HT1080 (cell line): ENCODE measurements at regions not wholly inside any gene's neighbourhood (a gene's known extent, or its start where the extent isn't known, plus 50 kb on each side); places are given as distances from the start of the nearest gene placed in this dataset.
A peak's percentile ranks its signal among the peaks of the same experiment; 100 is the strongest.

ENCODE experiments used
- DNase-seq: peaks from one replicate; pipeline ENCODE4 v3.0.0-alpha.2; 2015; ENCODE audit warnings: low read depth

DNA sequence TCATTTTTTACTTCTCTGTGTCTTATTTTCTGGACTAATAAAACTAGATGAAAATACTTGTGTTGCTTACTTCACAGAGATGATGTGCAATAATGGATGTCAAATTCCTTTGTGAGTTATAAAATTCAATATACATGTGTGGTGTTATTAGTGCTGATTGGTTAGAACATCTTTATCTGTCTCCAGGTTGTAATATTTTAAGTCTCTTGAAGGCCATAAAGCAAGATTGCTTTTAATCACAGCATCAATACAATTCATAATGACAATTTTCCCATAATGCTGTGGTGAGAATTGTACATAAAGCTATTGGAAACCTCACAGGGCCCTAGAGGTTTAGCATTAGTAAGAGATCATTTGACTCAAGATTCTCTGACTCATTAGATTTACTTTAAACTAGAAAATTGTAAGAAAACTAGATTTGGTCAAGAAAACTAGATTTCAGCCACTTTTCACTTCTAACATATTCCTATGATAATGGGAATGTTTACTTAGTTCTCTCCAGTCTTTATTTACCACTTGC is 963.7 kb downstream of the REEP3 start:
- no peak for DNase-seq

DNA sequence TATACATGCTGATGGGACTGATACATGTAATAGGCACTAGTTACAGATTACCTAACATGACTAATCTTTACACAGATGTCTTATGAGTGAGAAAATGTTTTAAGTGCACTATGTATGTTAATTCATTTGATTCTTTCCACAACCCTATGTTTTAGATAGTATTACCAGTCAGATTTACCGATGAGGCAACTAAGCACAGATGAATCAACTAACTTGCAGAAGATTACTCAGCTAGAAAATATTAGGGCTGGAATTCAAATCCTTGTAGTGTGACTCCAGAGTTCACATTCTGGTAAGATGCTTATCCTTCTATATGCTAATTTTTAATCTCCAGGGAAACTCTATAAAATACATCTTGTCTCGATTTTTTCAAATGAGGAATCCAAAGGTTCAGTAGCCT is 964.9 kb downstream of the REEP3 start:
- DNase-seq, result peak; percentile 42

DNA sequence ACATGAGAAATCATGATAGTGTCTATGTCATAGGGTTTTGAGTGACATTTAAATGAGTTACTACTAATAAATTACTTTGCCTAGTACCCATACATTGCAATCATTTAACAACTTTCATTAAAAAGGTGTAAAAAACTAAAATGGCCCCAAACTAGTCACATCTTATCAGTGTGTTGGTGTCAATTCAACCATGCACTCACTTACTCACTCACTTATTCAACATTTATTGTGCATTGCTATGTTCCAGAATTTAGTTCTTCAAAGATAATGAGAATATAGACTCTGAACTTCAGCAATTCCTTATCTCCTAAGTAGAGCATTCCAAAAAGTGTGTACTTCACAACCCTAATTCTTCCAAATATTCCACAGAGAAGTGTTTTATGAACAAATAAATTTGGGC is 965.7 kb downstream of the REEP3 start:
- DNase-seq, result no peak

DNA sequence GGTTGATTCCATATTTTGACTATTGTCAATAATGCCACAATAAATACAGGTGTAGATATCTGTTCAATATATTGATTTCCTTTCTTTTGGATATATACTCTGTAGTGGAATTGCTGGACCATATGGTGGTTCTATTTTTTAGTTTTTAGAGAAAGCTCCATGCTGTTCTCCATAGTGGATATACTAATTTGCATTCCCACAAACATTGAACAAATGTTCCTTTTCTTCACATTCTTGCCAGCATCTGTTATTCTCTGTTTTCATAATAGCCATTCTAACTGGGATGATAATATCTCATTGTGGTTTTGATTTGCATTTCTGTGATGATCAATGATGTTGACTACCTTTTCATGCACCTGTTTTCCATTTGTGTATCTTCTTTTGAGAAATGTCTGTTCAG is 973.7 kb downstream of the REEP3 start:
- no peak for DNase-seq

DNA sequence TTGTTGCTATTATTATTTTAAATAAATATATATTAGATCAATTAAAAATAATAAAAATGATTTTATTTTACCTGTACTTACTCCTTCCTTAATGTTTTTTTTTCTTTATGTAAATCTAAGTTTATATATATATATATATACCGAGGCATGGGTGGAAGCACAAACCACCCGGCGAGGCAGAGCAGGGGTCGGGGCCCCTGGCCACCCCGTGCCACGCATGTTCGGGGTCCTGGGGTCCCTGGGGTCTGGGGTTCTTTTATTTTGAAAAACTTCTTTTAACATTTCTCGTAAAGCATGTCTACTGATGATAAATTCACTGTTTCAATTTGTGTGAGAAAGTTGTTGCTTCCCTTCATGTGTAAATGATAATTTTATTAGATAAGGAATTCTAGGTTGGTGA is 976.1 kb downstream of the REEP3 start:
- no peak for DNase-seq

DNA sequence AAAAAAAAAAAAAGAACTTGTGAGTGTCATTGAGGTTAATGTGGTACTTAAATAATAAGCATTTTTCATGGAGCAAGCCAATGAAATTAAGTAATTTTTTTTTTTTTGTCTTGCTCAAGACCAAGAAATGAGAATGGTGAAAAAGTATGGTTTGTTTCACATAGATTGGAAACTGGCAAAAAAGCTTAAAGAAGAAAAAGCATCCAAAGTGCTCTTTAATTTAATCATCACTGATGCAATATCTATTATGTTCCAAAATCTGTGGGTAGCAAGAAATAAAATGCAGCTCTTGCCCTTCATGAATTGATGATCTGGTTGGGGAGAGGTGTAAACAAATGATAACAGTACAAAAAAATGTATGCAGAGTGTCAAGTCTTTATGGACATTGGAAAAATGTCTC is 980.6 kb downstream of the REEP3 start:
- no peak for DNase-seq

DNA sequence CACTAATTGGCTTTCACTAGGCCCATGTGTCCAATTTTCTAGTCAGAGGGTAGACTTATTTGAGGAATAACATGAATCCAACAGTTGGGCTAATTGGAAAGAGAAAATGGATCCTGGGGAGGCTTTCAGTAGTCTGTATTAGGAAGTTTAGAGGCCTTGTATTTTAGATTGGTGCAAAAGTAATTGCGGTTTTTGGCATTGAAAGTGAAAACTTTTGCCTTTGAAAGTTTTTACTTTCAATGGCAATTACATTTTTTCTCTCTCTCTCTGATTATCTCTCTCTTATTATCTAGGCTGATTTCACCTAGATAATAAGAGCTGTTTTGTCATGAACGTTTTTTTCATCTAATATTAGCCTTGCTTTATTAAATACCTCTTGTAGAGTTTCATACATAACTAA is 981.7 kb downstream of the REEP3 start:
- DNase-seq, result no peak

DNA sequence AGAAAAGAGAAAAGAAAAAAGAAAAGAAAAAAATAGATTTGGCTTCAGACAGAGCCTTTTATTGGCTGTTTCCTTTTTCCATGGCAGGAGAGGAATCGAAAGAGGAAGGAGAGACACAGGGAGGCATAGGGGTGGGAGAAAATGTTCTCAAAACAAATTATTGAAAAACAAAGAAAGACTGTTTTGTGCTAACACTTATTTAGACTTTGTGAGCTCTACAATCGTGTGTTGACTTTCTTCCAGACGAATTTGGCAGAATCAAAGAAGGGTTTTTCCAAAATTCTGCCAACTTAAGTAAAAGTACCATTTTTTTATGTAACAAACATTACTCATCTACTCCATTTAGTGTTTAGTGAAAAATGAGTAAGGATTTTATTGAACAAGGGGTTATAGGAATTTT is 982.2 kb downstream of the REEP3 start:
- DNase-seq, result no peak

DNA sequence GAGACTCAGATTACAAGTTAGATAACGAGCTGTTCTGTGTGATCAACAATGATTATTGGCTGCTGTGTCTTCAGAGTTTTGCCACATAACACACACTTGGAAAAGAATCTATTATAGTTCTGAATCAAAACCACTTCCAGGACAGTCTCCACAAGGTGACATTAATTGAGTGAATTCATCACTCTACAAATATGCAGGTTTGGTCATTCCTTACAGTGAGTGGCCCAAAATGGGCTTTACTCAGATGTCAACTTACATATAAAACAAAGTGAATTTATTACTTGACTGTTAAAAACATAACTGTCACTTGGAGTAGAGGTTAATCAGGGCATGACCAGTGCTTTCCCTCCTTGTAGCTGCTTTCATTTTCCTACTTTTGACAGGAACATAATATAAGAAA is 984.3 kb downstream of the REEP3 start:
- DNase-seq, result peak; percentile 50

DNA sequence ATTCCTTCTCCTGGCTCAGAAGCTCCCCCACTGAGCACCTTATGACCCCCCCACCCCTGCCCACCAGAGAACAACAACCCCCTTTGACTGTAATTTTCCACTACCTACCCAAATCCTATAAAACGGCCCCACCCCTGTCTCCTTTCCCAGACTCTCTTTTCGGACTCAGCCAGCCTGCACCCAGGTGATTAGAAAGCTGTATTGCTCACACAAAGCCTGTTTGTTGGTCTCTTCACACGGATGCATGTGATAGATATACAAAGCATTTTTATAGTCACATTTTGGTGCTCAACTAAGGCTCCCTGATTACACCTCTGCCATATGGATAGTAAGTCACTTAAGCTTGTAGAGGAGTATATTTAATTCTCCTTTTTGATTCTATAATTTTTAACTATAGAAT is 985.8 kb downstream of the REEP3 start:
- no peak for DNase-seq

DNA sequence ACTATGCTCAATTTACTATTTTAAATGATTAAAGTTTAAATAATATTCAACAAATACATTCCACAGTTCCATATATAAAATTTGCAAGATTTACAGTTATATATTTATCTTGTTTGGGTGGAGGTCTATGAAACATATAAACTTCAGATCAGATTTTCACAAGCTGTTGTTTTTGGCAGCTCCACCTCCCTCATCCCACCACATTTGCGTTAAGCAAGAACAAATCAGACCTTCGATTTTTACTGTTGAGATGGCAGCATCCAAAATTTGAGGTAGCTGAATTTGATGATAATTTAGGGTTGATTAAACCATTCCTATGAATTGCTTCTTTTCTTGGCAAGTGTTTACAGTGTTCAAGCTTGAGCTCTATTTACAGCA is 986.4 kb downstream of the REEP3 start:
- DNase-seq, result no peak

DNA sequence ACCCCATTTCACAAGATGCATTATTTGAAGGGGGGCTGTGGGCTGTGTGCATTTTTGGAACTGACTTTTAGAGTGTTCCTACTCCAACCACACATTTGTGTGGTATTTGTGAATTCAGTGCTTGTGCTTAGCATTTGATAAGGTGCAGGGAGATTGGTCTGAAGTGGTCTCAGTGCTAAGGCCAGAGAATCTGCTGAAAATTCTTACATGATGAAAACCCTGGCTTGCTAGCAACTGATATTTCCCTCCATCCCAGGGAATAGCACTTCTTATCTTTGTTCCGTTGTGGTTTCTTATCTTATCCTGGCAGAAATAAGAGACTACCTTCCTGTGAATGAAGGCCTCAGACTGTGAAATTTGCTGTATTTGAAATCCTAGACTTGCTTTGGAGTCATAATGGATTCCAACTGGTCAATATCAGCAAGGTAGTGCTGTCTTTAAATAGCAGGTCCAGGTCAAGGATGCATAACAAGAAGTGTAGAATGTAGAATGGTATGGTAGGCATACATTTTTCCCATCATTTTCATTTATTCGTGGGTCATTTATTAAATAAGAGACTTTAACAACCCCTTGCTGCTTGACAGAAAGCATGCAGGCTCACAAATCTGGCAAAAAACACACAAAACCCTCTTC is 986.9 kb downstream of the REEP3 start:
- DNase-seq, result no peak

DNA sequence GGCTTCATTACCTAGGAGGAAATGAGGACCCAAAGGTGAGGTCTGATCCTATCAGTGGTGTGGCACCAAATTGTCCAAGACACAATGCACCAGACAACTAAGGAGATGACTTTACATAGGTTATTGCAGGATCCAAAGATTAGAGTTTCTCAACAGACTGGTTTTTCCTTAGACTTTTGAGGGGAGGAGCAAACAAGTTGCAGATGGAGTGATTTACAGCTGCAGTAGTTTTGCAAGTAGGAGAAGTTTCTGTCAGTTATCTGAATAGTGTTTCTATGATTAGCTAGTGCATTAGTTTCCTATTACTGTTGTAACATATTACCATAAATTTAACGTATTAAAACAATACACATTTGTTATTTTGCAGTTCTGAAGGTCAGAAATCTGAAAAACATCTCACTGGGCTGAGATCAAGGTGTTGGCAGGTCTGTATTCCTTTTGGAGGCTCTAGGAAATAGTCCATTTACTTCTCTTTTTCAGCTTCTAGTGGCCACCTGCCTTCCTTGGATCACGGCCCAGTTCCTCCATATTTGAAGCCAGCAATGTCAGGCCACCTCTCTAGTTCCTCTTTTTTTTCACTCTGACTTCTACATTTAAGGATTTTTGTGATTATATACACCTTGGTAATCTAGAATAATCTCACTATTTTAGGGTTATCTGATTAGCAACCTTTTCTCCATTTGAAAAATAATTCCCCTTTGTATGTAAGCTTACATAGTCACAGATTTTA is 994.9 kb downstream of the REEP3 start:
- DNase-seq, result no peak

DNA sequence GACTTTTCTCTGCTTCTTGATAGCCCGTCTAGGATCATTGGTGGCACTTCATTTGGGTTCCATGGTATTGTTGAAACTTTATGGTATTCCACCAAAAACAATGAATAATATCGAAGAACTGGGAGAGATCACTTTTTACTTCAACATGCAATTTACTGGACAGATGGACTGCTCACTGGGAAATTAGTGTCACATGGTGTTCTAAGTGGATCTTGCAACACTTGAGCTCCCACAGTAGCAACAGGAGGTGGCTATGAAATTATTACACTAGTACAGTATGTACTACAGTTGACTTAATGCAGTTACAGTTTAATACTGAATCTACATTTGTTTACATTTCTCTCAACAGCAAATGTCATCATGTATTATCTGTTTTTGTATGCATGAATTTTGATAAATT is 997.3 kb downstream of the REEP3 start:
- DNase-seq, result no peak

DNA sequence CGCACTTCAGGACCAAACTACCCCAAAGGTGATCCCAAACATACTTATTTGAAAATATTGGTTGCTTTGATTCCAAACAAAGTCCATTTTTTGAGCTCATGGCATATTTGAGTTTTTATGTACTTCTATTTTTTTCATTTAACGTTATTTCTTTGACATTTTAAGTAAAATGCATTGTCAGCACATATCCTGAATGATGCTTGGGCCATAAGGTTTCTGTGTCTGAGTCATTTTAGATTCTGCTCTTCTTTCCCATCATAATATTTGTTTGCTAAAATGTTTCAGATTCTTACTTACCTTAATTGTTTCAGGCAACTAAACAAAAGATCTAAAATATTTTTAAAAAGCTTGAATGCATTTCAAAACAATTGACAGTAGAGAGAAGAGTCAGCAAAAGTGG is 998.2 kb downstream of the REEP3 start:
- DNase-seq, result no peak

DNA sequence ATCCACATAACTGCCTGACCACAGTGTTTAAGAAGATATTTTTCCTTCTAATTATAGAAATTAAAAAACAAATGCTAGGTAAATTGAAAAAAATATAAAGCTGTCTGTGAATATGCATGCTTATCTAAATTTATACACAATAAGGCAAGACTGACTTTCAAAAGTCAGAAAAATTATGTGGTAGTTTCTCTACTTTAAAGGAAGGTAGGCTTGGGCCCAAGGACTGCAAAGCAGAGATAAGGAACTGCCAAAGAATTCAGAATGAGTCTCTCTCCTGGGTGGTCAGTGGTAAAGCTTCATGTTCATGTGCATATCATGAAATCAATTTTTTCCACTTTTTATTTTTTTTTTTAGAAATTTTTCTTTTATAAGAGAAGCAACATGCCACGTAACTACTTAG is 998.6 kb downstream of the REEP3 start:
- no peak for DNase-seq

DNA sequence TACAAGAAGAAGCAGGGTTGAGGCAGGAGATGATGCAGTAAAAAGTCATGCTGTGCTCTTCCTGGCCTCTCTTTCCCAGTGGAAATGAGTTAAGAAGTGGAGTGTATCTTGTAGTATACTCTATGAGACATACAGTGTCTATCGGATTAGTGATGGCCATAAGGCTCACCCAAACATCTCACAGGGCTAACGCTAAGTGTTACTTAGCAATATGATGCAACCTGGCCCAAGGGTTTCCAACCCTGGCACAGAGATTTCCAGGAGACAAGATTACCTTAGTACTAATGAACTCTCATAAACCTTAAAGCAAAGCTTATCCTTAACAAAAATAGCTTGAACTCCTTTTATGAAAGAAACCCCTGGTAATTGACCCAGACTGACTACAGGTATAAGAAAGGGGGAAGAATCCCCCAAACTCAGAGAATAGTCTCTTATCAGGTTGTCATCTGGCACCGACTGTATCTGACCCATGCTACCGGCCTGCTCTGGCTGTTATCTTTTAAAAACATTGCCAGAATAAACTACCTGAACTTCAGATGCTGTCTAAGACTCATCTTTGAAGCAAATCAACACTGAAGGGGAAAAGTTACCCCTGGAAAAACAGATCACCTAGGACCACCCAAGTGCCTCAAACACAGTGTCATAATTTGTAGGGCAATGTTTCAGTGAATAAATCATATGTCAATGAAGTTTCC is 1002.0 kb downstream of the REEP3 start:
- DNase-seq, result no peak

DNA sequence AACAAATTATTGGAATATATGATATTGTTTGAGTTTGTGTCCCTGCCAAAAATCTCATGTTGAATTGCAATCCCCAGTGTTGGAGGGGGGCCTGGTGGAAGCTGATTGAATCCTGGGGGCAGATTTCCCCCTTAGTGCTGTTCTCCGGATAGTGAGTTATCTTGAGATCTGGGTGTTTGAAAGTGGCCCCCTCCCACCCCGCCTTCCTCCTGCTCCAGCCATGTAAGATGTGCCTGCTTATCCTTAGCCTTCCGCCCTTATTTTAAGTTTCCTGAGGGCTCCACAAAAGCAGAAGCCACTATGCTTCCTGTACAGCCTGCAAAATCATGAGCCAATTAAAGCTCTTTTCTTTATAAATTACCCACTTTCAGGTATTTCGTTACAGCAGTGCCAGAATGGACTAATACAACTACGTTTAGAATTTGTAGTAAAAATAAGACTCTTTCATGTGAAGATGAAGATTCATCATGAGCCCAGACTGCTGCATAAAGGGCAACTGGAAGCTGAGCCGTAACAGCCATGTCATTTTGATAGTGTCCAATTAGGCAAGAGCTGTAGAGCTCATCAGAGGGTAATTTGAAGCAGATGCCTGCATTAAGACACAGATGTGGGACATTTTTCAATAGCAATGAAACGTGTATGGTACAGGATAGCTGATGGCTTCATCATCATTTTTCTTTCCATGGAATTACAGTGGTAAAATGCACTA is 1007.2 kb downstream of the REEP3 start:
- no peak for DNase-seq

DNA sequence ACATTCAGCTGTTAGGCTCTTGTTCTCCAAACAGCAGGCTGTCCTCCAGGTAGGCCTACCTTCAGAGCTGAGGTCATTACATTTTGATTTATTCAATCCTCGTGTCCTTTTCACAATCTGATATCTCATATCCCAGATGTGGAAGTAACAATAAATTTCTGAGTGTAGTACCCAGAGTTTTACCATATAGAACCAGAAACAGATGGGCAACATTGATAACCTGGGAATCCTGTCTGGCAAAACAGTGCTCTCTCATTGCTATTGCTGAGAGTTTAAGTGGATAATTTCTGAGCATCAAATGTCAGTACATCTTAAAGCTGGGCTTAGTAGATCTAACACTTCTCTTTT is 1007.8 kb downstream of the REEP3 start:
- no peak for DNase-seq

DNA sequence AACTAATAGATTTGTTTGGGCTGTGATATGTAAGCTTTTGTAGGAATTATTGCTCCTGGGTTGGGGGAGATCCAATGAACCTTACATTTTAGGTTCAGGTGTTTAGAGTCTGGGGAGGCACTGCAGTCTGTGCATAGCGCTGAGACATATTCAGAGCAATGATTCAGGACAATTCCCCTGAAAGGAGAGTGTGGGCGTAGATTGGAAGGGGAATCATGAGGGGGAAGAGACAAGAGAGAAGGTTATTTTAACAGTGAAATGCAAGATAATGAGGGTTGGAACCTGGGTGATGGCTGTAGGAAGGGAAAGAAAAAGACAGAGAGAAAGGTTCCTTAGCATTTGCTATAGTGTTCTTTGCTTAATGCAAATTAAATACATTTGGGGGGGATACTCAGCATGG is 1013.4 kb downstream of the REEP3 start:
- DNase-seq, result no peak

DNA sequence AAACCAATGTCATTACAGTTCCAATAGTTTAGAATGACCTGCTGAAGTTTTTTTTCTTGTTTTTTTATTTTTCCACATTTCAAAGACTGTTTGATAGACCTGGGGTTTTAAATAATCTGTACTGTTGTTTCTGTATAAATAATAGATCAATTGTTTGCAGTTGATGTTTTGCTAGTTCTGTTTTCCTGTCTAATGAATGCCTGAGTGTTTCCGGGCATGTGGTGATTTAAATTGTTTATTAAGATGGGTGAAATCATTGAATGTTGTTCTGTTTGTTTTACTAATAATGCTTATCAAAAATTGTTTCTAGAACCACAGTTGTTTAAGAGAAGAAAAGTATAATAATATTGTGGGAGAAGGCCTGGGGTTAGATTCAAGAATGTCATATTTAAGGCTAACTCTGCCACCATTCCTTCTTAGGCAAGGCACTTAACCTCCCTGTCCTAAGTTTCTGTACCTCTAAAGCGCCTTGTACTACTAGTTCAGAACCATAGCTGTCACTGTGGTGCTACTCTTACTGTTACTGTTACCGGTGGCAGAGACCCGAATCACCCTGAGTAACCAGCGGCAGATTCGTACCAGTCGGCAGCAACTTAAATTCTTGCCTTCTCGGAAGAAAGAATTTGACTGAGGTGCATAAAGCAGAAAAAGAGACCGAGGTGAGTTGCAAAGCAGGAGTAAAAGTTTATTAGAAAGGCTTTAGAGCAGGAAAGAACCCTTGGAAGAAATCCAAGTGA is 1014.1 kb downstream of the REEP3 start:
- no peak for DNase-seq
